ENCODE measurements at regions not wholly inside any gene's neighbourhood (a gene's known extent, or its start where the extent isn't known, plus 50 kb on each side); places are given as distances from the start of the nearest gene placed in this dataset.

DNA sequence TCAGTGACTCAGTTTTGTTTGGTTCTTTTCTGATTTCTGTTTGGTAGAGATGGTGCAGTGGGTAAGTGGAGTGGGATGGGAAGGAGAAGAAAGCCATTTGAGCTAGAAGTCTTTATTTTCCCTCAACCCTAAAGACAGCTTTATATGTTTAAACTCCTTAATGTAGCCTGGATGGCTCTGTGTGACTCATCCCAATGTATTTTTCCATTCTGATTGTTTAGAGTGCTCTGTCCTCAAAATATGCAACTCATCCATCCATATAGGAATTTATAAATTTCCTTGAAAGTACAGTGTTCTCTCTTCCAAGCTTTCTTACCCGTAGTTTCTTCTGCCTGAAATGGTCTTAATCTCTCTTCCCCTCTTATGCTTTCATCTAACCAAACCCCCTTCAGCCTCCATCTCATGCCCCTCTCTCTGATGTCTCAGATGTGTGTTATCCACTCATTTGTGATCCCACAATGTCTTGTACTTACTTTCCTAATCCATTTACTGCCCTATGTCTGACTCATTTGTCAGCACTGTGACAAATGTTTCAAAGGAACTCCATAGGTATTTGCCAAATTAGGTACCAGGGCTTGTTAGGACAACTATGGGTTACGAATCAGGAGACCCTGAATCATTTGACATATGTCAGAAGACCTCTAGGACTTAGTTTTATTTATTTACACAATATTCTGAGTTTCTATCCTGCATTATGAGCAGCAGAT lies 217.5 kb upstream of the SGCD start:
- no peak for DNase-seq (ENCODE audit: low spot score)

GRCh38 chr5:156119692-156120091 lies 207.3 kb upstream of the SGCD start:
- no peak for DNase-seq (ENCODE audit: low spot score)

GRCh38 chr5:156120777-156121176 lies 206.2 kb upstream of the SGCD start:
- no peak for DNase-seq (ENCODE audit: low spot score)

DNA sequence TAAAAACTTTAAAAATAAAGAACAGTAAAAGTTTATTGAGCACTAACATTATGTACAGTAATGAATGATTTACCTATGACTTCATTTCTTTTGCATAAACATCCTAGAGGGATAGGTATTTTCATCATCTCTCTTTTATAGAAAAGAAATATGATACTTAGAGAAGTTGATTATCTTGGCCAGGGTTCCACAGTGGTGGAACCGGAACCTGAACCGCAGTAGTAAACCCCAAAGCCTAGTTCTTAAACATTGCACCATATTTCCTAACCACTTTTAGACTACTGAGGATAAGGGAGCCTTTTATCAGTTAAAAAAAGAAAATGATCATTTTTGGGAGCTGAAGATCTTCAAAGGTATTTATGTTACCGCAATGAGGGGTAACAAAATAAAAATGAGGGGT lies 205.7 kb upstream of the SGCD start:
- DNase-seq (ENCODE audit: low spot score), result no peak

GRCh38 chr5:156121882-156122281 lies 205.1 kb upstream of the SGCD start:
- DNase-seq (ENCODE audit: low spot score), result no peak

GRCh38 chr5:156124708-156125107 lies 202.3 kb upstream of the SGCD start:
- no peak for DNase-seq (ENCODE audit: low spot score)

DNA sequence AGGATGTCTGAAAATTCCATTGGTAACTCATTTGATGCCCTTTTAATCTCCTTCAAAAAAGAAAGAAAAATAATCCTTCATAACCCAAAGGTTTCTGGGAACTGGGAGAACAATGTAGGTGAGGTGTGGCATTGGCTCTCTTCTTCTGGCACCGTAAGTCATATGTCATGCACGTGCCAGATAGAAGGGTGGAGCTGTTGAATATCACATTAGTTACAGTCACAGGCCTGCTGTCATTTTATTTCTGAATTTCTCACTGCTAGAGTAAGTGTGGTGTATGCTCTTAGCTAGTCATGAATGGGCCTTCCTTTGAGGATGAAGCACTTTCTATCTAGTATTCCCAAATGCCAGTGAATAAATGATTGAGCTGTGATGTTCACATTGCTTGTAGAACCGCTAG lies 201.8 kb upstream of the SGCD start:
- DNase-seq (ENCODE audit: low spot score), result no peak

- no peak for DNase-seq (ENCODE audit: low spot score)
Observed at GRCh38 chr5:156126716-156127115, 200.2 kb upstream of the SGCD start.

GRCh38 chr5:156128026-156128425 lies 198.9 kb upstream of the SGCD start:
- no peak for DNase-seq (ENCODE audit: low spot score)

GRCh38 chr5:156134216-156134615 lies 192.7 kb upstream of the SGCD start:
- DNase-seq (ENCODE audit: low spot score), result no peak

DNA sequence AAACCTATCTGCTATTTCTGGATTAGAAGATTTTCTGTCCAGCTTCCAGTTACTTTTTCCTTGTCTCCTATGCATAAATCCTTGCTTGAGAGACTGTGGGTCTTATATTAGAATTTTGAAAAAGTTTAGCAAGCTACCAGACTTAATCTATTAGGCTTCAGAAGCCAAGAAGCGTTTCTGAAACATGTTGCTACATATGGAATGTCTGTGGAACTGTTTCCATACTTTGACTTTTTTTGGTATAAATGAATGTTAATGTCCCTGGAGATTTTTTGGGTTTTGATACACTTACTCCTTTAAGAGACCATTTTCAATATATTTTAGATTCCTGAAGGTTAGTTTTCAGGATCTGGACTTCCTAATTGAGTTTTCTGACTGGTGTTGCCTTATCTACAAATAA lies 191.4 kb upstream of the SGCD start:
- DNase-seq (ENCODE audit: low spot score), result no peak

GRCh38 chr5:156137071-156137869 lies 189.7 kb upstream of the SGCD start:
- no peak for DNase-seq (ENCODE audit: low spot score)

DNA sequence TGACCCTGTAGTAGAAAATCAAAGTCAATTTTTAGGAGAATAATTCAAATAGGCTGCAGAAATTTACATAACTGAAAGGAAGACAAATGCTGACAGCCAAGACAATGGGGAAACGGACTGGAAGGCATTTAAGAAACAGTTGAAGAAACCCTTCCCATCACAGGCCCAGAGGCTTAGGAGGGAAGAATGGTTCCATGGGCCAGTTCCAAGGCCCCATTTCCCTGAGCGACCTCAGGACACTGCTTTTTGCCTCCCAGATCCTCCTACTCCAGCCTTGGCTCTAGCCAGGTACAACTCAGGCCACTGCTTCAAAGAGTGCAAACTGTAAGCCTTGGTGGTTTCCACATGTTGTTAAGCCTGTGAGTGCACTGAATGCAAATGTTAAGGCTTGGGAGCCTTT lies 184.1 kb upstream of the SGCD start:
- DNase-seq (ENCODE audit: low spot score), result no peak

- DNase-seq (ENCODE audit: low spot score), result no peak
Observed at GRCh38 chr5:156147261-156147943, 179.6 kb upstream of the SGCD start.

GRCh38 chr5:156147944-156148285 lies 179.0 kb upstream of the SGCD start:
- no peak for DNase-seq (ENCODE audit: low spot score)

DNA sequence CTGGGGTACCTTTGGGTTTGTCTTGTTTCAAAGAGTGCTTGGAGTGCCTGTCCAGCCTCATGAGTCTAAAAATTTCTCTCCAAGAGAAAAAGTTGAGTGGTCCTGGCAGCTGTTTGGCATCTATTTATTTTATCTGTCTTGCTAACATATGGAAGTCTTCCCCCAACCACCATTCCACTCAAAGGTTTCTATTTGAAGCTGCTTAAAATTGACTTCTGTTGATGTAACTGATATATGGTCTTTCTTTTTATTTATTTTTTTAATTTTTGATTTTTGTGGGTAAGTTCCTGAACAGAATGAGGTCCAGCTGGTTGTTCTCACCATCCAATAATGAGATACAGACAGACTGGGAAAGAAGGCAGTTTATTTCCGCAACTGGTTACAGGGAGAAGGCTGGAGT lies 178.7 kb upstream of the SGCD start:
- DNase-seq (ENCODE audit: low spot score), result no peak

GRCh38 chr5:156149213-156149612 lies 177.8 kb upstream of the SGCD start:
- DNase-seq (ENCODE audit: low spot score), result no peak

DNA sequence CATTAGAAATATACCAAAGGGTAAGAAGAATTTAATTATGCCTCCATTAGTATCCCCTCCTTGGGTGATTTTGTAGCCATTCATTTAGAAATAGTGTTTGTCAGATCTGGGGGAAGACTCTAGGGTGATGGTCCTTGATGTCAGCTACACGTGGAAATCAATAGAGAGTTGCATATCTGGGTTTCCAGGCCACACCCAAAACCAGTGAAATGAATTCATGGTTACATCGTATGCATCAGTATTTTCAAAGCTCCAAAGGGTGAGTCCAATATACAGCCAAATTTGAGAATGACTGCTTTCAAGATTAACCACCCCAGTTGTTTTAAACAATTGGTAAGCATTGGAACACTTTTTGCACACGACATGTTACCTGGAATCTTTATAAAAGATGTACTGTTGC lies 173.4 kb upstream of the SGCD start:
- DNase-seq (ENCODE audit: low spot score), result no peak

DNA sequence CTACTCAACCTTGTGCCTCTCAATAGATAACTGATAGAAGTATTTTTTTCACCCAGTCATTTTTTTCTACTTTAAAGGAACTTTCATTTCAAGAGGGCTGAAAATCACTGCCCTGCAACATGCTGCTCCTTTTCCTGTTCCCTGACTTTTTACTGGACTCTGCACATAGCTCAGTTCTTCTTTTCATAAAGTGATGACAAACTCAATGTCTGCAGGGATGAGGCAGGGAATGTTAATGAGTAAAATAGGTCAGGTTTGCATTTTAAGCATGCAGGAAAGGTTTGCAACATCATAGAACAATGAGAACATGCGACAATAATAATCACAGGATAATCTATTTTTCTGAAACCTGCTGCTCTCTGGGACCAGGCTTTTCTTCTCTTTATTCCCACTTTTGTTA lies 172.2 kb upstream of the SGCD start:
- no peak for DNase-seq (ENCODE audit: low spot score)

- no peak for DNase-seq (ENCODE audit: low spot score)
Observed at GRCh38 chr5:156155598-156155997, 171.4 kb upstream of the SGCD start.

DNA sequence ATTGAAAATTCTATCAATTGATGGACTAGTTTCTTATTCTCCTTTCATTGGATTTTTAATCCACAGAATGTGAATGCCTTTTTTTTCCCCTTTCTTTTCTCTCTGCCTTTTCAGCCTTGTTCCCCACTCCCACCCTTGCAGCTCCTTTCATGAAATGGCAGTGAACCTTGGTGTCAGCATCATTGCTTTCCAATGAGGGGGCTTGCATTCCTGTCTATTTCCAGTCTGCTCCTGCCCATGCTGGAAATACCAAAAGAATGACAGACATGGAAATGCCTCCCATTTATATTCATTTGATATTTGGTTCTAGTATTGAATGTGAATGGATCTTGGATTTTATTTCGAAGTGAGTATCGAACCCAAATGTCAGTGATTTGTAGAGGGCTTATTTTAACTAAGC lies 162.7 kb upstream of the SGCD start:
- no peak for DNase-seq (ENCODE audit: low spot score)

GRCh38 chr5:156169495-156169894 lies 157.5 kb upstream of the SGCD start:
- DNase-seq (ENCODE audit: low spot score), result no peak

Data from mesenteric fat pad (tissue), 1 donor.